HAP-1 (cell line): ENCODE measurements at regions not wholly inside any gene's neighbourhood (a gene's known extent, or its start where the extent isn't known, plus 50 kb on each side); places are given as distances from the start of the nearest gene placed in this dataset.
A peak's percentile ranks its signal among the peaks of the same experiment; 100 is the strongest.

Experiments used
- DNase-seq, 2 experiments: peaks; one replicate each; pipeline ENCODE4 v3.0.0-alpha.2; 2016 to 2020; ENCODE audit warnings: low spot score in 2 of 2
- H3K27me3 ChIP-seq: fragments of 250-450 bp; sonication (Bioruptor Pico); 2 replicates; pipeline ENCODE4 v1.5.1; 2020; ENCODE audit warnings: low read depth, mild to moderate bottlenecking, moderate library complexity
- H3K36me3 ChIP-seq: fragments of 250-450 bp; sonication (Bioruptor Pico); replicated peaks from 2 replicates; pipeline ENCODE4 v1.5.1; 2020; ENCODE audit warnings: mild to moderate bottlenecking
- H3K4me1 ChIP-seq: fragments of 250-450 bp; sonication (Bioruptor Pico); 2 replicates; pipeline ENCODE4 v1.5.1; 2020; ENCODE audit warnings: mild to moderate bottlenecking
- H3K4me3 ChIP-seq: fragments of 250-450 bp; sonication (Bioruptor Pico); 2 replicates; pipeline ENCODE4 v1.5.1; 2020; ENCODE audit warnings: mild to moderate bottlenecking, moderate library complexity
- H3K9me3 ChIP-seq: fragments of 250-450 bp; sonication (Bioruptor Pico); 2 replicates; pipeline ENCODE4 v1.5.1; 2020; ENCODE audit warnings: mild to moderate bottlenecking, moderate library complexity
- in situ Hi-C: fragments of 300-500 bp; cut with MboI; formaldehyde crosslinking; loops from 3 replicates; pipeline ENCODE4 v1.14.3; 2020; ENCODE audit warnings: low sequenced_read_pairs, inconsistent platforms, mixed read lengths

DNA sequence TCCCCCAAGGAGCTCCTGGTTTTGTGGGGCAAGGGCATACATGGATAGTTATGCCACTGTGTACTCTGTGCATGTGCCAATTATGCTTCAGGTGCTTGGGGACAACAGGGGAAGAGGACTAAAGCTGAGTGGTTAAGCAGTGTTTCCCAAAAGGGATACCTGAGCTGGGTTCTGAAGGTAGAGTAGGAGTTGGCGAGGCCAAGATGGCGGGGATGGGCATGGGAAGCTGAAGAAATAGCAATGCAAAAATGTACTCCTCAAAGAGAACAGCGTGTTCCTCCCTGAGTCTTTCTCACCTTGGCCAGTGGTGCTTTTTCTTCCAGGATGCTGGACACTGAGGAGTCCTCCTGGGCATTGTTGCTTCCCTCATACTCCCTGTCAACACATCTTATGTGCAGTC lies 90.0 kb upstream of the LARGE1 start:
- no peaks in the 10 kb centered on the region for H3K36me3 ChIP-seq
- no peak for DNase-seq
- H3K4me1 ChIP-seq: no peaks in the 10 kb centered on the region
- no peaks in the 10 kb centered on the region for H3K27me3 ChIP-seq
- H3K9me3 ChIP-seq: no peaks in the 10 kb centered on the region
- in situ Hi-C loops: no loop called here
- no peak overlapping the region for H3K4me3 ChIP-seq

GRCh38 chr22:34015642-34016041 lies 95.4 kb upstream of the LARGE1 start:
- no peaks in the 10 kb centered on the region for H3K36me3 ChIP-seq
- H3K4me3 ChIP-seq: no peak overlapping the region
- peak in 1 of 2 experiments; percentile 3 for DNase-seq
- no peaks in the 10 kb centered on the region for H3K9me3 ChIP-seq
- in situ Hi-C loops: no loop called here
- H3K27me3 ChIP-seq: no peaks in the 10 kb centered on the region
- H3K4me1 ChIP-seq: no peaks in the 10 kb centered on the region

GRCh38 chr22:34017205-34017604 lies 96.9 kb upstream of the LARGE1 start:
- H3K9me3 ChIP-seq: no peaks in the 10 kb centered on the region
- H3K36me3 ChIP-seq: no peaks in the 10 kb centered on the region
- no peak overlapping the region for H3K4me3 ChIP-seq
- no peak for DNase-seq
- no peaks in the 10 kb centered on the region for H3K4me1 ChIP-seq
- in situ Hi-C loops: no loop called here
- 0 out of 2 replicates have a peak, but pooled peaks cover 2% of the 10 kb centered on the region for H3K27me3 ChIP-seq

GRCh38 chr22:34019190-34019845 lies 99.0 kb upstream of the LARGE1 start:
- in situ Hi-C loops: no loop called here
- H3K36me3 ChIP-seq: no peaks in the 10 kb centered on the region

DNA sequence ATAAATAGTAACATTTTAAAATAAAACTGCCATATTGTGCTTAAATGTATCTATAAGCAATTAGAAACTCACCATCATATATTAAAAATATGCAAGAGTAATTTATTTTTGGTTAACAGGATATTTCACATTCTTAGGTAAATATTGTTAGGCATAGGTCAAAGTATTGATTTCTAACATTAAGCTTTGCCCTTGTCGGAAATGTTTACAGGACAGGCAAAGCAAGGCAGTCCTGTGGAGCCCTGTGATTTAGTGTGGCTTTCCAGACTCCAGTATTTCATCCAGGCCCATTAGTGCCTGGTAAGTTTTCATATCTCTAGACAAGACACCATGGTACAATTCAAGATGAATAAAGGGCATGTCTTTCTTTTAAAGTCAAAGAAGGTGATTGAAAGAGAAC lies 114.9 kb upstream of the LARGE1 start:
- no peak for DNase-seq
- Histone ChIP-seq H3K36me3 (no peaks in the 10 kb centered on the region), H3K4me1 (no peaks in the 10 kb centered on the region), H3K9me3 (no peaks in the 10 kb centered on the region), H3K4me3 (no peak overlapping the region), H3K27me3 (no peaks in the 10 kb centered on the region)
- in situ Hi-C loops: no loop called here

More at GRCh38 chr22:34019190-34019845, 99.0 kb upstream of the LARGE1 start:
- Histone ChIP-seq H3K9me3 (no peaks in the 10 kb centered on the region), H3K4me3 (no peak overlapping the region), H3K27me3 (0 out of 2 replicates have a peak, but pooled peaks cover 2% of the 10 kb centered on the region), H3K4me1 (no peaks in the 10 kb centered on the region)
- no peak for DNase-seq

DNA sequence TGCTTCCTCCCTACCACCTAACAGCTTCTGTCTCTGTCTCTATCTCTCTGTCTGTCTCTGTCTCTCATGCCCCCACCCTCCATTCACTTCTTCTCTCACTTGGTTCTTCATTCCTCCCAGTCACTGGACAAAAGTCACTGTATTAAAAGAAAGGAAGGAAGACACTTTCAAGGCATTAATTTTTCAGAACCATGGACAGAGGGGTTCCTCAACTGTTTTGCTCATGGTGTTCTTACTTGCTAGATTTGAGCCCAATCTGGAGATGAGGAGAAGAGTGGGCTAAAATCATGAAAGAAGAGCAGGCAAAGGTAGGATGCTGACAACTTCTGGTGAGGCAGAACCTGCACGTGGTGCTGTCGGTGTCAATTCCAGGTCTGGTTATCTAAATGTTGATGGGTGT lies 116.7 kb upstream of the LARGE1 start:
- no peak for DNase-seq
- Histone ChIP-seq H3K4me1 (no peaks in the 10 kb centered on the region), H3K4me3 (no peak overlapping the region), H3K9me3 (no peaks in the 10 kb centered on the region), H3K36me3 (no peaks in the 10 kb centered on the region), H3K27me3 (no peaks in the 10 kb centered on the region)
- in situ Hi-C loops: no loop called here

DNA sequence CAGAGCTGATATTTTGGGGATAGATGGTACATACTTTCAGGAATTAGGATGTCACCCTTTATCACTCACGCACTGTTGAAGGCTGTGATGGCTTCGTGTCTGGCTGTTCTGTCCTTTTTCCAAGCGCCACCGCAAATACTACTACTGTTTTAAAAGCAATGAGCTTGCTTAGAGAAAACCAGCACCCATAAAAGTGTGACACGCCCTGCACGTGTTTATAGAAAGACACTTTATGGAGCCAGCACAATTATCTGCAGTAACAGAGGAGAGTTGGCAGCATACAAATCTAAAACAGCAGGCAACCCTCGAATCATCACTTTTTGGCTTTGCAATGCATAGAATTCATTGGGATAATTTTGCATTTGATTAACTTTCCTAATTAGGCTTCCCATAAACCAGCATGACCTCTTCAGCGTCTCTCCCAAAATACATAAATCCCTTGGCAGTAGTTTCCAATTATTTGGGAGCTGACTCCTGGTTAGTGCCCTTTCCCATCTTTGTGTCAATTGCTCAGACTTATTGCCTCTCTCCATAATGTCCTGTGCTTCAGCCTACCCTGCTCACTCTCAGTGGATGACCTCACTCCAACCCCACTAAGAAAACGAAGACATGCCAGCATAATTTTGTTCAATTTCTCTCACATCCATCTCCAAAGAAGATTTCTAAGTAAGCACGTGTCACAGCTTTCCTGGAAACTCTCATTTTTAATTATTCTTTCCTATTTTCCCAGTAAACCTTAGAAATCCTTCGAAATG lies 118.7 kb upstream of the LARGE1 start:
- no peak for DNase-seq
- in situ Hi-C loops: no loop called here
- Histone ChIP-seq H3K36me3 (no peaks in the 10 kb centered on the region), H3K4me1 (no peaks in the 10 kb centered on the region), H3K27me3 (no peaks in the 10 kb centered on the region), H3K4me3 (no peak overlapping the region), H3K9me3 (no peaks in the 10 kb centered on the region)

GRCh38 chr22:34045311-34045710 lies 125.0 kb upstream of the LARGE1 start:
- Histone ChIP-seq H3K9me3 (no peaks in the 10 kb centered on the region), H3K27me3 (no peaks in the 10 kb centered on the region), H3K36me3 (no peaks in the 10 kb centered on the region), H3K4me1 (no peaks in the 10 kb centered on the region), H3K4me3 (no peak overlapping the region)
- DNase-seq: no peak
- in situ Hi-C loops: no loop called here

GRCh38 chr22:34055525-34056200 lies 135.4 kb upstream of the LARGE1 start:
- peak; percentile 24 to 45 for DNase-seq
- Histone ChIP-seq H3K4me1 (no peaks in the 10 kb centered on the region), H3K4me3 (no peak overlapping the region), H3K27me3 (no peaks in the 10 kb centered on the region), H3K9me3 (no peaks in the 10 kb centered on the region), H3K36me3 (no peaks in the 10 kb centered on the region)
- in situ Hi-C loops: no loop called here

DNA sequence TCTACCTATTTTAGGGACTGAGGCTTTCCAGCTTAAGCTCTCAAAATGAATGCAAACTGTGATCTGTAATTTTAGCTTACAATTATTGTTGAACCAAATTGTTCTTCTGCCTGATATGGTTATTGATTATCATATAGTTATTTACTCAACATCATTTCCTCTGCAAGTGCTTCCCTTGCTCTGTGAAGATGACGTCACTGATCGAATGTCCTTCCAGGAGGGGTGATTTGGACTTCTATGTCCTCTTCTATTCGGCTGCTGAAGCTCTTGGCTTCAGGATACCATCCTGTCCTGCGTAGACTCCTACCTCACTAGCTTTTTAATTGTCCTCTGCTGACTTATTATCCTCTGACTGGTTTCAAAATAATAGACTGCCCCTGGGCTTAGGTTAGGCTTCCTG lies 137.4 kb upstream of the LARGE1 start:
- Histone ChIP-seq H3K27me3 (no peaks in the 10 kb centered on the region), H3K4me1 (no peaks in the 10 kb centered on the region), H3K36me3 (no peaks in the 10 kb centered on the region), H3K9me3 (no peaks in the 10 kb centered on the region), H3K4me3 (no peak overlapping the region)
- DNase-seq: no peak
- in situ Hi-C loops: no loop called here

- no peaks in the 10 kb centered on the region for H3K9me3 ChIP-seq
- in situ Hi-C loops: no loop called here
- H3K4me1 ChIP-seq: no peaks in the 10 kb centered on the region
- no peak overlapping the region for H3K4me3 ChIP-seq
- no peak for DNase-seq
- H3K36me3 ChIP-seq: no peaks in the 10 kb centered on the region
- H3K27me3 ChIP-seq: no peaks in the 10 kb centered on the region
These were observed 144.4 kb upstream of the LARGE1 start for GRCh38 chr22:34064696-34065095.

- H3K27me3 ChIP-seq: no peaks in the 10 kb centered on the region
- no peak overlapping the region for H3K4me3 ChIP-seq
- H3K9me3 ChIP-seq: no peaks in the 10 kb centered on the region
- no peaks in the 10 kb centered on the region for H3K36me3 ChIP-seq
- in situ Hi-C loops: no loop called here
- DNase-seq: no peak
- H3K4me1 ChIP-seq: no peaks in the 10 kb centered on the region
These were observed 146.8 kb upstream of the LARGE1 start for GRCh38 chr22:34067031-34067430.

DNA sequence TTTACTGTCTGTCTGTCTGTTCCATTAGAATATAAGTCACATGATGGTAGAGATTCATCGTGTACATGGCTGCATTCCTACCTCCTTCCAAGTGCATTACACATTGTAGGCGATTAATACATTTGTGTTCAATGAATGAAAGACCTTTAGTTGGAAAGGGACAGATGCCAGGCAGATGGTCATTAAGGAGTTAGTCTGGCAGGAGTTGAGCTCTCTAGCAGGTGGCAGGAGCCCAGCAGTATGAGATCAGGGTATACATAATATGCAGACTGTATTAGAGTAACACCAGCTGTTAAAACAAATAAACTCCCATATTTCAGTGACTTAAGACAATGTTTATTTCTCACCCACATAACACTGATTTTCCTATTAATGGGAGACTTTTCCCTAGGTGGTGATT lies 147.7 kb upstream of the LARGE1 start:
- H3K9me3 ChIP-seq: no peaks in the 10 kb centered on the region
- H3K27me3 ChIP-seq: no peaks in the 10 kb centered on the region
- no peaks in the 10 kb centered on the region for H3K36me3 ChIP-seq
- H3K4me3 ChIP-seq: no peak overlapping the region
- in situ Hi-C loops: no loop called here
- no peak for DNase-seq
- H3K4me1 ChIP-seq: no peaks in the 10 kb centered on the region

DNA sequence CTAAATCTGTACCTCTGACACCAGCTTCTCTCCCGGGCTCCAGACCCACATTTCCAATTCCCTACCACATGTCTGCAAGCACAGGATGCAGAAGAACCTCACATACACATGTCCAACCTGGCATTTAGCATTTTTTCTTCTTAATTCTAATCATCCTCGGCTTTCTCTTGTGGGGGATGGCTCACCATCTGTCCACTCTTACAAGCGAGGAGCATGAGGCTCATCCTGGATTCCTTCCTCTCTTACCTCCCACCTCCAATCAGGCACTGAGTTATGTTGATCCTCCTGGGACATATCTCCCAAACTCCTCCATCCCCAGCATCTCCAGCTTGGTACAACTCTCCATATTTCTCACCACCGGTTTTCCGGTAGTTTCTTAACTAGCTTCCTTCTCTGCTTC lies 149.8 kb upstream of the LARGE1 start:
- H3K4me1 ChIP-seq: no peaks in the 10 kb centered on the region
- no peak for DNase-seq
- in situ Hi-C loops: no loop called here
- H3K9me3 ChIP-seq: no peaks in the 10 kb centered on the region
- H3K36me3 ChIP-seq: no peaks in the 10 kb centered on the region
- no peaks in the 10 kb centered on the region for H3K27me3 ChIP-seq
- H3K4me3 ChIP-seq: no peak overlapping the region
